ENCODE measurements at regions not wholly inside any gene's neighbourhood (a gene's known extent, or its start where the extent isn't known, plus 50 kb on each side); places are given as distances from the start of the nearest gene placed in this dataset.
"Not testable (repeated sequence)": the region's sequence is repeated elsewhere in the genome, so short reads cannot be mapped to it uniquely, and the experiment has no call there.

DNA sequence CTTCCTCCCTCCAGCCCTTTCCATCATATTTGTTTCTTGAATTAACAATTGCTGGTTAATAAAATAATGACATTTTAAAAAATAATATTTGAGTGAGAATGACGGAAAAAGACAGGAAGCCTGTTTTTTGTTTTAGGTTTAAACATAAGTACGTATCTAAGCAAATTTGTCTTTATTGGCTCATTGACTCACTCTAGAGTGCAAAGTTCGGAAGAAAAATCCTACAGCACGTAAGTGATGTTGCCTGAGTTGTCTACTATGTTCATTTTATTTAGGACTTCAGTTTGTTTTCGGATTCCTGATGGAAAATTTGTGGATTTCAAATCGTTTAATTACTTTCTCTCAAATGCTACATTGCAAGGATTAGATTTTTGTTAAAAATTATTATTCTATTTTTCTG is 1435.7 kb upstream of the ADGRB3 start:
- no peak for DNase-seq

DNA sequence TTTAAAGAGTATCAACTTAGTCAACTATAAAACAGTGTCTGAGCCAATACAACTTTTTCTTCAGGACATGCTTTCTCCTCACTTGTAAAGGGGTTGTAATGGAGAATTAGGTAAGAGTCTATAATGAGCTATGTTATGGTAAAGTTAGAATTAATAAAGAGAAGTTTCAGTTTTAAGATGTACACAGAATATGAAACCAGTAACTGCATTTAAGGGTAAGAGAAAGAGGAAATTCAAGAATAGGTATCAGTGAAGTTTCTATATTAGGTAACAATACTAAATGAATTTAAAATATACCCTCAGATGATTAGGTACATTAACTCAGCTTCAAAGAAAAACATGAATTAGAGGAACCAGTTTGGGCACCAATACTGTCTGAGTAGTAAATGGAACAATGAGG is 1444.3 kb upstream of the ADGRB3 start:
- DNase-seq, result no peak

DNA sequence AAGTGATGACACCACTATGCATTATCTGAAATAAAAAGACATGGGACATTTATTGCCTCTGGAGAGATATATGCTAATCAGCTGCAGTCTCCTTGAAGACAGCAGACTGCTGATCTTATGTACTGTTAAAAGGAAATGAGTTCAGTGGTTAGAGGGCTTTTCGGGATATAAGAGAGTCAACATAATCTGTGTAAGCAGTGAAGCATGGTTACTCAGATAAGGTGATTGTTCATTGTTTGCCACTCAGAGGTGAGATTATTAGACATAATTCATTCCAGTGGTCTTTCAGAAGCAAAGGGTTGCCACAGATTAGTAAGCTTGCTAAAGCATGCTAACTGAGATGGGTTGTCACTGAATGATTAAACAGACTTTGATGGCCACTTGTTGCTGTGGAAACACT is 1450.7 kb upstream of the ADGRB3 start:
- no peak for DNase-seq

DNA sequence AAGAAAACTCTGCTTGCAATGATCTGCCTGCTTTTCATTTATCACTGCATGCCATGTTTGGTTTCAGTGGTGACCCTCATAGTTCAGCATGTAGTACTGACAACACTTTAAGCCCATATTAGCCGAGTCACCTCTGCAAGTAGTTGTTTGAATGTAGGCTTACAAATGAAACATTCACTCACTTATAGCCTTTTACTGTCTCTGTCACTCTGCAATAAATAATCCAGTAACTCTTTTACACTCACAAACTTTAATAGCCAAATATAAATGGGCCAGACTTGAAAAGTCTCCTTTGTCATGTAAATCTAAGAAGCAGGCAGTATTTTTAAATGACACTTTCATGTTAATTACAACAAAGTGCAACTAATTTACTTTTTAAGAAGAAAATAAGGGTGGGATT is 1460.0 kb upstream of the ADGRB3 start:
- no peak for DNase-seq

DNA sequence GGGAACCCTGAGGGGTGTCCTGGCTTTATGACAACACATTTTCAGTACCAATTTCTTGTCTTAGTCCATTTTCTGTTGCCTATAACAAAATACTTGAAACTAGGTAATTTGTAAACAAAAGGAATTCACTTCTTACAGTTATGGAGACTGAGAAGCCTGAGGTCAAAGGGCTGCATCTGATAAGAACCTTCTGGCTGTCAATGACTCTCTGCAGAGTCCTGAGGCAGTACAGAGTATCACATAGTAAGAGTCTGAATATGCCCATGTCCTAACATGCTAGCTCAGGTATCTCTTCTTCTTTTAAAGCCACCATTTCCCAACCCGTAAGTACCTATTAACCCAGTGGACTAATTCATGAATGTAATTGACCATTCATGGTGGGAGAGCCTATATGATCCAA is 1458.6 kb upstream of the EYS start:
- DNase-seq, result no peak

DNA sequence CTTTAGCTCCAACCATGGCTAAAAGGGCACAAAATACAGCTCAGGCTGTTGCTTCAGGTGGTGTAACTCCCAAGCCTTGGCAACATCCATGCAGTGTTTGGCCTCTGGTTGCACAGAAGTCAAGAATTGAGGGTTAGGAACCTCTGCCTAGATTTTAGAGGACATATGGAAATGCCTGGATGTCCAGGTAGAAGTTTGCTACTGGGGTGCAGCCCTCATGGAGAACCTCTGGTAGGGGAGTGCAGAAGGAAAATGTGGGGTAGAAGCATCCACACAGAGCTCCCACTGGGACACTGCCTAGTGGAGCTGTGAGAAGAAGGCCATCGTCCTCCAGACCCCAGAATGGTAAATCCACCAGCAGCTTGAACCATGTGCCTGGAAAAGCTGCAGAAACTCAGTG is 1453.8 kb upstream of the EYS start:
- no peak for DNase-seq

DNA sequence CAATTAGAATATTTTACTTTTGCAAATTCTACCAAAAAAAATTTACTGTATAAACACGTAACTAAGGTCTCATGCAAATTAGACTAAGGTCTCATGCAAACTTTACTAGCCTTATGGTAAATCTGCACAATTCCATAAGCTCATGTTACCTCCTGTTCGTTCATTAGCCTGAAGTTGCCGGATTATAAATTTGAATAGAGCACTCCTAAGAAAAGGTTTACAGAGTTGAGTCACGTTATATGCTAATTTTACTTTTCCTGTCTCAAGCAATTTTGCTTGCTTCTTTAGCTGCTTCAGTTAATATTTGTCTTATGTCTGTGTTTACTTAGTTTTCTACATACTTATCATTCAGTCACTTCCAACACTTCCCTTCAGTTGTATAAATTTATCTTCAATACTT is 1434.0 kb upstream of the EYS start:
- no peak for DNase-seq

DNA sequence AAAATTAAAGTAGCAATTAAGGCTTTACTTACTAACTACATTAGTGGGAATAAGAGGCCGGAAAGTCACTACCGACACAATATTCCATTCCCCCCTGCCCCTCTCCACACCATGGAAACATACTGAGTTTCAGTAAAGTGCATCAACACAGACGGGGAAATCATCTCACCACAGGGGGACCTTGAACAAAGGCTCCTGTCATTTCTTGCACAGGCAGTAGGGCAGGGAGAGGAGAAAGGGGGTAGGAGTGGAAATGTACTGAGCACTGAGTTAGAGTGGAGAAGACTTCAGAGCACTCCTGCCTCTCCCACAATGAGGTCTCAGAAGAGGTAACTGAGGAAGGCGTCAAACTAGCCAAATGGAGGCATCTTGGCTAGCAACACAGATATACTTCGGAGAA is 1426.9 kb upstream of the EYS start:
- DNase-seq, result no peak

DNA sequence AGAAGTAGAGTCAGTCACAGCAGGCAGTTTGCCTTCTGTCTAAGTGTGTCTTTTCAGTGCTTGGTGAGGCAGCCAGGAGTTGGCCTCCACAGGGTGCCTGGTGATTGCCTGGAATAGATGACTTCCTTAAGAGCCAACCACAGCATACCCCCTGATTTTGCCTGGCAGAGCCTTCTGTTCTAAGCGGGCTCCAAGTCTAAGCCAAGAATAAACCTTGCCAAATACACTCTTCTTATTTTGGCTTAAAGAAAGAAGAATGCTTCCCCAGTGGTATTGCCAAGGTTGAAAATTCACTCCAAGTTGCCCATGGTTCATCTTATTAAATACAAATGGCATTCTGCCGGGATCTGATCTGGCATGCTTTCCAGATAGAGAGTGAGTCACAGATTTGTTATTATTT is 1424.8 kb upstream of the EYS start:
- no peak for DNase-seq

DNA sequence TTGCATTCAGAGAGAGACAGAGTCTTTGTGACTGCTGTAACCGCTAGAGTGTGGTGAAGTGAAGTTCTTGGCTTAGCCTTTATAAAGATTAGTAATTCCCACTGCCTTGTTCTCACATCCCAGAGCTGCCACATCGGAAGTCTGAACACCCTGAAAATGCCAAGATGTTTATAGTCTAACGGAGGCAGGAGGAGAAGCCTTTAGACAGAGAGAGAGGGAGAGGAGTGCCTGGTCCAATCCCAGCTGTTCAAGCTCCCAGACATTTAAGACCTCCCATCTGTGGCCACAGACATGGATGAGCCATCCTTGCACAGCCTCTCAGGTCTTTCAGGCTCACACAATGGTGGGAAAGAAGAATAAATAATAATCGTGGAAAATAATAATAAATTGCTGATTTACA is 1422.8 kb upstream of the EYS start:
- DNase-seq, result no peak

DNA sequence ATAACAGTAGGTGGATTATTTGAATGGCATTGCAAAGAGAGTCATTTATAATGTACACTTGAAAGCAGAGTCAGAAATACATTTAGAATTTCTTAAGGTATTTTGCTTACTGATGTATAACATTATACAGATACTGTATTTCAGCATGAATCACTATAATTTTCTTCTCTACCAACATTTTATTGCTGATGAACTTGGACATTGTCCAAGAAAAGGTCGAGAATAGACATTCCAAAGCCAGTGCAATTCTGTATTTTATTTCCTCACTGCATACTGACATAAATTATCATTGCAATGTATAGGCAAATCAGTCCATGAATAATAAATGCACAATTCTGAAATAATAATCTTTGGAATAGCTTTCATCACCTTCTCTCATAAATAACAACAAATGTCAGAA is 1420.0 kb upstream of the EYS start:
- no peak for DNase-seq

DNA sequence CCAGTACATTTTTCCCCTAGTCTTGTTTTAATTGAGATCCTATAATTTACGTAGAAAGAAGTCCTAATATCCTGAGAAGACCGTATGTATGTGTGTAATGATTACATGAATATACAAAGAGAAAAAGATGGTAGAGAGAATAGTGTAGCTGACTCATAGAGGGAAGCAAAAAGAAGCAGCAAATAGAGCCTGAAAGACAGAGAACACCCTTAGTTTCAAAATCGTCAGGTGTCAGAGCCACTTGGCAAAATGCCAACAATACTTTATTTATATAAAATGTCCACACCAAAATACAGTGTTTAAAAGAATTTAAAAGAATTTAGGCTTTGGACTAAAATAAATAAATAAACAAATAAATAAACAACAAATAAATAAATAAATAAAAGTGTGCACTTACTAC is 1414.1 kb upstream of the EYS start:
- no peak for DNase-seq

DNA sequence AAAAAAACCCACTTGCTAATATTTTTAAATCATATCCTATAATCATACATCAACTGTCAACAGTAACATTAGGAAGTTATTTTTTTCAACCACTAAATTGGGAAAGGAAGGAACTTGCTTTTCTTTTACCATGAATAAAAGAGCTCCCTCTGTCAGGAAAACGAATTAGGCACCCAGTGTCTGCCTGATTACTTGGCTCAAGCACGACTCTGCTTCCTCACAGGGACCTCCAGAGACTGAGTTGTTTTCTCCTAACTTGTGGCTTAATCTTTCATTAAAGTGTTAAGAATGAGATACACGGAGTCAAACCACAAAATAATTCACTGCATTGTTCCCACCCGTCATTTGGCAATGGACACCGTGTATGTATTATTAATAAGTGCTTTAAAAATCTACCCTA is 1405.1 kb upstream of the EYS start:
- no peak for DNase-seq

DNA sequence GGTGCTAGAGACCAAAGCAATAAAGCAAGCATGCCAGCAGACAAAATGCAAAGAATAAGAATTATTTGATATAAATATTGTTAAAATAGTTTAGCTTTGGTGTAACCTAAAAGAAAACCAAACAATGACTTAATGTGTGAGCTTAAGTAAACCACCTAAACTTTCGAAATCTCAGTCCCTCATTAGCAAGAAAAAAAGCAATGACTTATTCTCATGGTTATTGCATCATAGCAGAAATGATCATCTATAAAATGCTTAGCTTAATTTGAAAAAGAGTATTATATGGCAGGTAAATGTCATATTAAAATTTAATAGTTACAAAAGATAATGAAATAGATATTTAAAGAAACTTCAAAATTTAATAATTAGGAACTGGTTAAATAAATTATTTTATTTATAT is 1395.7 kb upstream of the EYS start:
- no peak for DNase-seq

DNA sequence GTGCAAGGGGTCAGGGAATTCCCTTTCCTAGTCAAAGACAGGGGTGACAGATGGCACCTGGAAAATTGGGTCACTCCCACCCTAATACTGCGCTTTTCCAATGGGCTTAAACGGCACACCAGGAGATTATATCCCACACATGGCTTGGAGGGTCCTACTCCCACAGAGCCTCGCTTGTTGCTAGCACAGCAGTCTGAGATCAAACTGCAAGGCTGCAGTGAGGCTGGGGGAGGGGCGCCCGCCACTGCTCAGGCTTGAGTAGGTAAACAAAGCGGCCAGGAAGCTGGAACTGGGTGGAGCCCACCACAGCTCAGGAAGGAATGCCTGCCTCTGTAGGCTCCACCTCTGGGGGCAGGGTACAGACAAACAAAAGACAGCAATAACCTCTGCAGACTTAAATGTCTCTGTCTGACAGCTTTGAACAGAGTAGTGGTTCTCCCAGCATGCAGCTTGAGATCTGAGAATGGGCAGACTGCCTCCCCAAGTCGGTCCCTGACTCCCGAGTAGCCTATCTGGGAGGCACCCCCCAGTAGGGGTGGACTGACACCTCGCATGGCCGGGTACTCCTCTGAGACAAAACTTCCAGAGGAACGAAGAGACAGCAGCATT is 1388.7 kb upstream of the EYS start:
- not testable (repeated sequence) for DNase-seq

DNA sequence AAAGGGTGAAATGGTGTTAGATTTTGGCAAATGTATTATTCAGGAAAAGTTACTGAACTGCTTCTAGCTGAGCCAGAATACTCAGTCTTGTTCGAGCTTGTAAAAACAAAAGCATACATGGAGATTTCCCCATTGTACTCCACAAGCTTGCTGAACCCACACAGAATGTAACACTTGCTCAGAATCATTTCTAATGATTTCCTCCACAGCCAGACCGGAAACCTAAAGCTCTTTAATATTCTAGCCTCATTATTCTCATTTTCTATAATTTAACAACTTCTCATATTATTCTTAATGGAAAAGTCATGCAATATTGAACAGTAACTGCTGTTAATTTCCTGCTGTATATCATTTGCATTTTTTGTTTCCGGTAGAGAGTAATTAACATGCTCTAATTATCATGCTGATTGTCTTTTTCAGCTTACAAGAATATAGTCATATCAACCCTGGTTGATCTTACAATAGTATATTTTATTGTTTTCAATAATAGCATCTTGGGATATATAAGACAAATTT is 1387.5 kb upstream of the EYS start:
- DNase-seq, result no peak

DNA sequence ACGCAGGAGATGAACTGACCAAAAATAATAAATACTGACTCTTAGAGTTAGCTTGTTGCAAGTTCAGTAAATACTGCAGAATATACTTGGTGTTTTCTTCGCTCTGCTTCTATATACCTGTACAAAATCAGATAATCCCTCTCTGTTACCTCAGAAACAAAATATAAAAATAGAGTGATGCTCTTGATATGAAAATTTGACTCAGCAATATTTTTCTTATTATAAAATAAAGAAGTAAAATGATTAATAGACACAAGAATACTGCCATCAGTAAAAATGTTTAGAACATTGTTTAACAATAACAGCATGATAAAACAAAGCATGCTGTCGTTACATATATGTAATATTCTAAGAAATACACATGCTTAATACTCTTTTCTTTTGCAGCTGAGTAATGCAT is 1366.9 kb upstream of the EYS start:
- no peak for DNase-seq

DNA sequence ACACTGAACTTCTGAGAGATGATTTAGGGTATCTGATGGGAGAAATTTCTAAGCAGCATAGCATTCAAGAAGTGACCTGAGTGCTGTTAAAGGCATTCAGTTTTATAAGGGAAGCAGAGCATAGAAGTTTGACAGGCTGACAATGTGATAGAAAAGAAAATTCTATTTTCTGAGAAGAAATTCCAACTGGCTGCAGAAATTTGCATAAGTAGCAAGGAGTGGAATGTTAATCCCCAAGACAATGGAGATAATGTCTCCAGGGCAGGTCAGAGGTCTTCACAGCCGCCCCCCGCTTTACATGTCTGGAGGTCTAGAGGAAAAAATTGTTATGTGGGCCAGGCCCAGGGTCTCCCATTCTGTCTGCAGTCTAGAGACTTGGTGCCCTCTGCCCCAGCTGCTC is 1361.8 kb upstream of the EYS start:
- no peak for DNase-seq

DNA sequence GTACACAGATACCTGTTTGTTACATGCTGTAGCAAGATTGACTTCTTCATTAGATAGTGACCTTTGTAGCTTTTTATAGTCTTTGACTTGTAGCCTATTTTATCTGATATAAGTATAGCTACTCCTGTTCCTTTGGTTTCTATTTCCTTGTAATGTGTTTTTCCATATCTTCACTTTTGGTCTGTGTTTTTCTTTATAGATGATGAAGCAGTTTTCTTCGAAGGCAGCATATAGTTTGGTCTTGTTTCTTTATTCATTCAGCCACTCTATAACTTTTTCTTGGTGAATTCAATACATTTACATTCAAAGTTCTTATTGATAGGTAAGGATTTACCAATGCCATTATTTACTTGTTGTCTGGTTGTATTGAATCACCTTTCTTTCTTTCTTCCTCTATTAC is 1357.3 kb upstream of the EYS start:
- DNase-seq, result no peak

DNA sequence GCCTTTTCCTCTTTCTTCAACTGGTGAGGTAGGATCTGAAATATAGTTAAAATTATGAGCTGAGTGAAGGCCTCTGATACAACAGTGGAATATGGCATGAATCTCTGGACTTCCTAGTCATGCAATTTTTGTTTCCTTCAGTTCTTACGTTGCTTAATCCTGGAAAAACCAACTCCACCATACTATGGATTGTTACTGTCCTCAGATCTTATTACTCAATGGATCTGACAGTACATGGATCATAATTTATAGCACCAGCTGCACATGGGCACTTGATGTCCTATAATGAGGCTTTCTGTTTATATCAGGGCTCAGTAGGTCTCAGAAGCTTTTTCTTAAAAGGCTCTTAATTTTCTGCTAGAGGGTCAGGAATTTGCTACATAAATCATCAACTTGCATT is 1341.0 kb upstream of the EYS start:
- no peak for DNase-seq

DNA sequence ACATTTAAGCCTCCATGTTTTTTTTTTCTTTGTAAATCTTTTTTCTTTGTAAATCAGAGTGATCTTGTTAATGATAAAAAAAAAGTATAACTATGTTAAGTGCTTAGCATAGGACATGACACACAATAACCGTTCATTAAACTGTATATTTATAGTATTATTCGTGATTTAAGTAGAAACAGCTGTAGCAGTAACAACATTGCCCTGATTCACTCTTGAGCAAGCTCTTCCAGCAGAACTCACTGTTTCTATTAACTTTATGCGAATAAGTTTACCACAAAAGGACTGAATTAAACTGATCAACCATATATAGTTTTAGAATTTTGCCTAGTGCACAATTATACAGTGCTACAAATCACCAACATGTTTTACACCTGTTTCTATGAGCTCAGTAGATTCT is 1338.0 kb upstream of the EYS start:
- no peak for DNase-seq

DNA sequence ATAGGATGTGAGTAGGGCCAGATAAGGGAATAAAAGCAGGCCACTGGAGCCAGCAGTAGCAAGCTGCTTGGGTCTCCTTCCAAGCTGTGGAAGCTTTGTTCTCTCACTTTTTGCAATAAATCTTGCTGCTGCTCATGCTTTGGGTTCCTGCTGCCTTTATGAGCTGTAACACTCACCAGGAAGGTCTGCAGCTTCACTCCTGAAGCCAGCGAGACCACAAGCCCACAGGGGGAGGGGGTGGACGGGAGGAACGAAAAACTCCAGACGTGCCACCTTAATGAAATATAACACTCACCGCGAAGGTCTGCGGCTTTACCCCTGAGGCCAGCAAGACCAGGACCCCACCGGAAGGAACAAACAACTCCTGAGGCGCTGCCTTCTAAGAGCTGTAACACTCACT is 1324.4 kb upstream of the EYS start:
- DNase-seq, result no peak

DNA sequence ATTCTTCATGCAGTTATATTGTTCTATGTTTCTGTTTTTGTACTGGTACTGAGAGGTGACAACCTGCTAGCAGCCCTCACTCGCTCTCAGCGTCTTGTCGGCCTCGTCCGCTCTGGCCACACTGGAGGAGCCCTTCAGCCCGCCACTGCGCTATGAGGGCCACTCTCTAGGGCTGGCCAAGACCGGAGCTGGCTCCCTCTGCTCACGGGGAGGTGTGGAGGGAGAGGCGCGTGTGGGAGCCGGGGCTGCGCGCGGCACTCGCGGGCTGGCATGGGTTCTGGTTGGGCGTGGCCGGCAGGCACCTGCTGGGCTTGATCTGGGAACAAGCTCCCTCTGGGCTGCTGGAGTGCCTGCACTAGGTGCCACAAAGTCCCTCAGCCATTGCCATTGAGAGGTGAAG is 1323.8 kb upstream of the EYS start:
- no peak for DNase-seq

DNA sequence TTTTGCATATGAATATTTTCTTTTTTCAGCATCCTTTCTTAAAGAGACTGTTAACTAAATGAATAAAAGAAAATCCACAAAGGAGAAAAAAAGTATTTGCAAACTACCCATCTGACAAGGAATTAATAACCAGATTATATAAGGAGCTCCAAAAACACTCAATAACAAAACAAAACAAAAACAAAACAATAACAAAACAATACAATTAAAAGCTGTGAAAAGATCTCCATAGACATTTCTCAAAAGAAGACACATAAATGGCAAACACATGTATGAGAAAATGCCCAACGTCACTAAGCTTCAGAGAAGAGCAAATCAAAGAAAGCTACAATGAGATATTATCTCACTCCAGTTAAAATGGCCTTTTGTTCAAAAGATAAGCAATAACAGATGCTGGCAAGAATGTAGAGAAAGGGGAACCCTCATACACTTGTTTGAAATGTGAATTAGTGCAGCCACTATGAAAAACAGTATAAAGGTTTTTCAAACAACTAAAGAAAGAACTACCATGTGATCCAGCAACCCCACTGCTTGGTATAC is 1310.0 kb upstream of the EYS start:
- DNase-seq, result no peak

DNA sequence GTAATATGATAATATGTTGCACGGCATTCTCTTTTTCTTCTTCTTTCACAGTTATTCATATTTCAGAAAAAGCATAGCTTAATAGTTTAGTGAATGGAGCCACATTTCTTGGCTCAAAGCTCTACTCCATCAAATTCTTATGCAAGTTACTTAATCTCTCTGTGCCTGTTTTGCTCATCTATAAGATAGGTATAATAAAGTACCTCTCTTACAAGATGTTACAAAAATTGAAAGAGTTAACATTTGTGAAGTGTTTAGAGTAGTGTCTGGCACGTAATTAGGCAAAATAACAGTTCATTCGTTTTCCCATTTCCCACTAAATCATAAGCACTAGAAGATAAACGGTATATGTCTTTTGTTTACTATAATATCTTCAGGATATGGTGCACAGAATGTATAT is 1304.4 kb upstream of the EYS start:
- DNase-seq, result no peak
